Uterus (tissue), 2 donors: ENCODE measurements at regions not wholly inside any gene's neighbourhood (a gene's known extent, or its start where the extent isn't known, plus 50 kb on each side); places are given as distances from the start of the nearest gene placed in this dataset.

ENCODE experiments used
- POLR2A ChIP-seq, 2 donors: fragments of 450-650 bp; IDR thresholded peaks; one replicate each; pipeline ENCODE4 v1.6.1; 2016; ENCODE audit warnings: antibody characterized with exemption in 2 of 2, mild to moderate bottlenecking in 1 of 2, moderate library complexity in 1 of 2
- TF ChIP-seq, protein P1 (sequence below), 4 experiments: fragments of 200-600 bp in 2 of 4; fragments of 450-650 bp in 2 of 4; sonication (generic) in 2 of 4; IDR thresholded peaks; one replicate each; pipeline ENCODE4 v1.5.1; 2016 to 2019; ENCODE audit warnings: antibody characterized with exemption in 4 of 4, mild to moderate bottlenecking in 2 of 4, moderate library complexity in 1 of 4

- TF ChIP-seq, protein P1, sequence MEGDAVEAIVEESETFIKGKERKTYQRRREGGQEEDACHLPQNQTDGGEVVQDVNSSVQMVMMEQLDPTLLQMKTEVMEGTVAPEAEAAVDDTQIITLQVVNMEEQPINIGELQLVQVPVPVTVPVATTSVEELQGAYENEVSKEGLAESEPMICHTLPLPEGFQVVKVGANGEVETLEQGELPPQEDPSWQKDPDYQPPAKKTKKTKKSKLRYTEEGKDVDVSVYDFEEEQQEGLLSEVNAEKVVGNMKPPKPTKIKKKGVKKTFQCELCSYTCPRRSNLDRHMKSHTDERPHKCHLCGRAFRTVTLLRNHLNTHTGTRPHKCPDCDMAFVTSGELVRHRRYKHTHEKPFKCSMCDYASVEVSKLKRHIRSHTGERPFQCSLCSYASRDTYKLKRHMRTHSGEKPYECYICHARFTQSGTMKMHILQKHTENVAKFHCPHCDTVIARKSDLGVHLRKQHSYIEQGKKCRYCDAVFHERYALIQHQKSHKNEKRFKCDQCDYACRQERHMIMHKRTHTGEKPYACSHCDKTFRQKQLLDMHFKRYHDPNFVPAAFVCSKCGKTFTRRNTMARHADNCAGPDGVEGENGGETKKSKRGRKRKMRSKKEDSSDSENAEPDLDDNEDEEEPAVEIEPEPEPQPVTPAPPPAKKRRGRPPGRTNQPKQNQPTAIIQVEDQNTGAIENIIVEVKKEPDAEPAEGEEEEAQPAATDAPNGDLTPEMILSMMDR (IDR thresholded peaks at IDR 0.05) = no peak
- no peak for TF ChIP-seq POLR2A (IDR thresholded peaks at IDR 0.05)
Measured at GRCh38 chr4:100913685-100914084, 395.9 kb upstream of the EMCN start.
